Superior temporal gyrus (tissue), 1 donor: ENCODE measurements at regions not wholly inside any gene's neighbourhood (a gene's known extent, or its start where the extent isn't known, plus 50 kb on each side); places are given as distances from the start of the nearest gene placed in this dataset.

Experiments
- DNase-seq: peaks from one replicate; pipeline ENCODE4 v3.0.0-alpha.2; 2016; ENCODE audit errors: extremely low spot score

DNA sequence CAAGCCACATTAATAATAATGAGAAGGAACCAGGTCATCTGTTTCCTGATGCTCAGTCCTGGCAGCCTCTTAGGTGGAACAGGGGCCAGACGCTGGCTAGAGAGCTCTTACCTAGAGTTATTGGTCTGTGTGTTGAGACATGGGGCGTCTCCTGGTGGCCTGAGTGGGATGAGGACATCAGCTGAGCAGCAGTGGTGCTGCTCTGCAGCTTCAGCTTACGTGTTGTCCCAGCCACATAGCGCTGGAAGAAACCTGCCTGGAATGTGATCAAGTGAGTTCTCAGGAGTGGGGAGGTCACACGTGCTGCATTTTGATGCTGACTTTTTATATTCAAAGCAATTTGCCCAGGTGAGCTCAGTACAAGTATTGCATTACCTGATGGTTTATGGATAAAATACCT, 355.4 kb downstream of the CDH26 start:
- DNase-seq = no peak

DNA sequence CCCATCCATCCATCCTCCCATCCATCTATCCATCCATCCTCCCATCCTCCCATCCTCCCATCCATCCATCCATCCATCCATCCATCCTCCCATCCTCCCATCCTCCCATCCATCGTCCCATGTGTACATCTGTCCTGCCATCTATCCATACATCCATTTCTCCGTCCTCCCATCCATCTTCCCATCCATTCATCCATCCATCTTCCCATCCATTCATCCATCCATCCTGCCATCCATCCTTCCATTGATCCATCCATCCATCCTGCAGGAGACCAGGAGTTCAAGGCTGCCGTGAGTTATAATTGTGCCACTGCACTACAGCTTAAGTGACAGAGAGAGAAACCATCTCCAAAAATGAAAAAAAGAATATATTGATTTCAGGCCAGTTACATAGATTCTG, 356.5 kb downstream of the CDH26 start:
- DNase-seq = no peak

DNA sequence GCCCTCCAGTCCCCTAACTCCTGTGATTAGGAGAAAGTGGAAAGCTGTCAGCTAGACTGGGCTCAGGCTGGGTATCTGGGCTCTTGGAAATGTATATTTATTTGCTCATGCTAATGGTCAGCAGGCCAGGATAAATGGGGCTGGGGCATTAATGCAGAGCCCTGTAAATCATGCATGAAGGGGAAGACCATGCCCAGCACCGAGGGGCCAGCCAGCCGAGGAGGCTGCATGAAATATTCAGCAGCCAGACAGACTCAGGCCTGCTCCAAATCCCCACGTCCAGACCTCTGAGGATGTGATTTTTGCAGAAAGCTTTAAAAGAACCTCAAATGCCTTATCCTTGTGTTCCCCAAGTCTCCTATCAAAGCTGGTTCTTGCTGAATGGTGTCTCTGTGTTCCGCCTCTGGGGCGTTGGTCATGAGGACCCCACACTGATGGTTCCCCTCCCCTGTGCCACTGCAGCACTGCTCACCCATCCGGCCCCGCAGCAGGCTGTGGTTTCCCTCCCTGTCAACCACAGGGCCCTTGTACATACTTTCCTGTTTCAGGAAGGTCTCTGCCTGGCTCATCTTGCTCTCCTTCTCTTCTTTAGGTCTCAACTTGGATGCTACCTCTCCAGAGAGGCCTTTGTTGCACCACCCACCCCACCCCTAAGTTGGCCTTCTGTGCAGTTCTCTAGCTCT, 358.4 kb downstream of the CDH26 start:
- DNase-seq = no peak

DNA sequence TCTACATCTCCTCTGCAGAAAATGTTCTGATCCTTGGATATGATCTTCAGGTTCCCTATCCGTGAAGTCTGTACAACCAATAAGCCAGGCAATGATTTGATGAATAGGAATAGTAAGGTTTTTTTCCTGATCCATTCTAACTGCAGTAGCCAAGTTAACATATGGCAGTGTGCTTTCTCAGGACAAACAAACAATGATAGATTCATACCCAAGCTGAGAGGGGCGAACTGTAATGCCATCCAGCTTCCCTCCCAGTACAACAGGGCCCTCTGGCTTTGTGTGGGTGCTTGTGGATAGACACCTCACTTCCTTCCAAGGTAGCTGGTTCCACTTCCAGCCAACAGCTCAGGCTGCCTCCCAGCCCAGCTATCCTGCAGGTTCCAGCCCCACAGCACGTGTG, 359.2 kb downstream of the CDH26 start:
- no peak for DNase-seq

DNA sequence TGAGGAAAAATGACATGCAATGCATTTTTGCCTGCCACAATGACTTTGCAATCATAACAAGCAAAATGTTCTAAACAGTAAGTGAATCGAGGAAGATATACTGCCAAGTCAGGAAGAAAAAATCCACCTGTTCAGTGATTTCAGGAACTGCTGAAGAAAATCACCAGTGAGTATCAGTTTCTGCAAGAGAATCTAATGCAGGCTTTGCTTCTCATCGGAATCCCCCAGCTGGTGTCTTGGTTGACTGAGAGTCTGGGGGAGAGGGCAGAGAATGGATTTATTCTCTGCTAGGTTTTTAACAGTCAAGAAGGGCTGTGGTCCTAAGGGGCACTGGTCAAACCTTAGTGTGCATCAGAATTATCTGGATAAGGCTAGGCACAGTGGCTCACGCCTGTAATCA, 363.4 kb downstream of the CDH26 start:
- DNase-seq = no peak

DNA sequence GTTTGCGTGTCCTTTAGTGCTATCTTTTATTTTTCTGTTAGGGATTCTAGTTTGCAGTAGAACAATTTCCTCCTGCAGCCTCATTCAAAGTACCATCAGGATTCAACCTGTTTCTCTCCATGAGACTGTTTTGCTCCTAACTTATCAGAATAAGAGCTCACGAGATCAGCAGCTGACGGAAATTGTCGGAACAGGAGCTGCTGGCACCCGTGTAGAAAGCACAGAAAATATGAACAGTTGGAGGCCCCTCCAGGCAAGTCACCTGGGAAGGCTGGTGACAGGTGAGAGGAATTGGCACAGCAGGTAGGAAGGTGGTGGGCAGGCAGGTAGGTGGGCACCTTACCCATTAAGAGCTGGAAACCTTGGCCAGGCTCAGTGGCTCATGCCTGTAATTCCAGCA, 368.6 kb downstream of the CDH26 start:
- no peak for DNase-seq

DNA sequence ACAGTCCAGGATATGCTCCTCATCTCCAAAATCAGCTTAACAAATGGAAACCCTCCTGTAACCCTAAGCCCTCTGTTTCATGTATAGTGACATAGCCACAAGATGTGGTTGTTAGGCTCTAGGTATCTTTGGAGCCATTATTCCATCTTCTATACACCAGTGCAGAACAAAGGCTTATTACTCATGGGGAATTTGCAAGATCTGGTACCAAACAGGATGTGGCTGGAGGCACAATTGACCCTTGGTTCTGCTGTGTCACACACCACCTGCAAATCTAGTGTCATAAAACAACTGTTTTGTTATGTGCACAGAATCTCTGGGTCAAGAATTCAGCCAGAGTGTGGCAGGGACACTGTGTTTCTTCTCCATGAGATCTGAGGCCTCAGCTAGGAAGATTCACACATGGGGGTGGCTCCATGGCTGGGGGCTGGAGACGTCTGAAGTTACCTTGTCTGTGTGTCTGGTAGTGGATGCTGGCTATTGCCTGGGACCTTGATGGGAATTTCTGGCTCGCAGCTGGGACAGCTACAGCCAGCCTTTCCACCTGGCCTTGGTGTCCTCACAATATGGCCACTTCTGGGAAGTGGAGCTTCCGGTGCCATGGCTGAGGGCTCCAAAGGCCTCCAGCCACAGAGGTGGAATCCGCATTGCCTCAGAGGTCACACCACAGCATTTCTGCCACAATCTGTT, 369.9 kb downstream of the CDH26 start:
- DNase-seq = no peak

DNA sequence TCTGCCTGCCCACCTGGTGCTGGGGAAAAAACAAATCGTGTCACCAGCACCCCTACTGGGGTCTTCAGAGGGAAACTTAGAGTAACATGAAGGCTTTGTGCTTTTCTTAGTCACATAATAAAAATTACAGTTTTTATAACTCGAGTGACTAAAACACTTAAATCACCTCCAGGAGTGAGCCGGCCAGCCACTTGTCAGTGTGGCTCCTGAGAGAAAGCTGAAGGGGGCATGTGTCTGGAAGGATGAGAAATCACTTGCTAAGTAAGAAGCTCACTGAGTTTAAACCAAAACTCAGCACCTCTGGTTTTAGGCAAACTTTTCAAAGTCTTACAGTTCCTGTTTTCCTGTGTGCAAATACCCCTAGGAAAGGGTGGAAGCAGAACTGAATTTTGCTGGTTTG, 372.2 kb downstream of the CDH26 start:
- DNase-seq = no peak

DNA sequence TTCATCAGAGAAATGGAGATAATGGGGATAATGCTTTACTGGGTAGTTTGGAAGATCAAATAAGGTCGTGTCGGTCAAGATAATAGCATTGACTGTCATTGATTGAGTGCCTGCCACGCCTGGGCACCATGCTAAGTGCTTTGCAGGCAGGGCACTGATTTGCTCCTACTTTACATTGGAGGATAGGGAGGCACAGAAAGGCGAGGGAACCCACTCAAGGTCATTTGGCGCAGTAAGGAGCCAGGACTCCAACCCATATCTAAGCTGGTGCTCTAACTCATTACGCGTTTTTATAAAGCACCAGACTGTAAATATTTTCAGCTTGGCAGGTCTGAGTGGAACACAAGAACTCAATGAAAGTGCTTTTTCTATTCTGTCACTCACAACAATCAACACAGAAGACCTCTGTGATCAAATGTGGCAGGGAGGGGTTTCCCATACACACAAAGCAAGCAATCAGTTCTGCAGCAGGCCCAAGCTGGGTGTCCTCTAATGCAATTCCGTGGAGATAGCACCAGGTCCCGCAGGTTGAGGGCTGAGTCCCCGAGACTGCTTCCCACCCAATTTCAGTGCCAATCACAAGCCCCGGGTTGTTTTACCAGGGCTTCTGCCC, 373.6 kb downstream of the CDH26 start:
- DNase-seq = peak; percentile 82

DNA sequence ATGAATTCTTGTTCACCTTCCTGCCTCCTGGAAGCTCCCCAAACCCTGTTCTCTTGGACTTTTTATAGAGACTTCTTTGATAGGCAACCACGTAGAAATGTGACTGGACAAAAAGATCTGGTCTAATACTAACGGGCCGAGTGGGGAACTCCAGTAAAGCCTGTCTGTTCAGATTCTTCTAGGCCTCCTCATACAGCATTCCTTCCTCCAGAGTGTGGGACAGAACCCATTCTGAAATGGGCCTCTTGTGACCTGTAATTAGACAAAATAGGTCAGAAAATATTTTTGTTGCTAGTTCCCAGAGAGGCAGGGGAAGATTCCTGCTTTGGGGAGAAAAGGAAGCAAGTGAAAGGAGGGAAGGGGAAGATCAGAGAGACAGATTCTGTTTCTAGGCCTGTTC, 374.3 kb downstream of the CDH26 start:
- no peak for DNase-seq

DNA sequence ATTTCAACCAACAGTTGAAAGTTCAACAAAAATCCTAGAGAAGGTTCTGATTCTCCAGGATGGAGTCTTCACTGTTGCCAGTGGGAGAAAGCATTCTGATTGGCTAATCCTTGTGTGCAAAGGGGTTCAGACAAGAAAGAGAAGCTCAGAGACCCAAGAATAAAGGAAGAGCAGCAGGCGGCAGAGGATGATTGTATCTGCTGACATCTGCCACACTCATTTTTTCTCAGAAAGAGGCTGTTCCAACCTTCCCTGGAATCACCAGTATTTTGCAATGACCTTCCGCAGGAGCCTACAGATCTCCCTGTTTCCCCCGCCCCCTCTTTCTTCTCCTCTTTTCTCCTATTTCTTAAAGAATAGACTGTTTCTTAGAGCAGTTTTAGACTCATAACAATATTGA, 376.7 kb downstream of the CDH26 start:
- DNase-seq = no peak

DNA sequence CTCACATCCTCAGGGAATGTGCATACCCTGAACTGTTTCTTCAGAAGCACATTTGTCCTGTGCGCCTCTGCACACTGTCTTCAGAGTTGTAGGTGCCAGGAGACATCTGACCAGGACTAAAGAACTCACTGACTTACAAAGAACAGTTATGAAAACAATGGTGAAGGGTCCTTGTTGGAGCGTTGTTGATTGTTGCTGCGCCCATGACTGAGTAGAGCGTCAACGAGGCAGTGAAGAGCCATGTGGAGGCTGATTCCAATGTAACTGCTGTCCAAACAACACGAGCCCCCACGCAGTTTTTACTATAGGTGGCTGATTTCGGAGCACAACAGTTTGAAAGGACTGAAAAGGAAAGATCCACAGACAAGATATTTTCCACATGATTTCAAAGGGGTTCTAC, 380.3 kb downstream of the CDH26 start:
- DNase-seq = no peak

DNA sequence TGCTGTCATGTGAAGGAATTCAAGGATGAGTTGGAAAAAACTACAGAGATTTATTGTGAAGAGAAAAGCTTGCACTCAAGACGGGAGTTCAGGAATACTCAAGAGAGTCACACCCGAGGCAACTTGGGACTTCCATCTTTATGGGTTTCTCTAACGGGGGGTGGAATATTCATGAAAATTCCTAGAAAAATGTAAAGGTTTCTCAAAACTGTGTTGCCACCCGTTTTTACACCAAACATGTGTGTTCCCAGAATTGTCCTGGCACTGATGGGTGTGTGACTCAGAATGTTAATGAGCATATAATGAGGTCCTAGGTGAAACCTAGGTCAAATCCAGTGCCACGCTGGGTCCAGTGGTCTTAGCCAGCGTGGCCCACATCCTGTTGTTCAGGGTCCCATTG, 381.5 kb downstream of the CDH26 start:
- no peak for DNase-seq

DNA sequence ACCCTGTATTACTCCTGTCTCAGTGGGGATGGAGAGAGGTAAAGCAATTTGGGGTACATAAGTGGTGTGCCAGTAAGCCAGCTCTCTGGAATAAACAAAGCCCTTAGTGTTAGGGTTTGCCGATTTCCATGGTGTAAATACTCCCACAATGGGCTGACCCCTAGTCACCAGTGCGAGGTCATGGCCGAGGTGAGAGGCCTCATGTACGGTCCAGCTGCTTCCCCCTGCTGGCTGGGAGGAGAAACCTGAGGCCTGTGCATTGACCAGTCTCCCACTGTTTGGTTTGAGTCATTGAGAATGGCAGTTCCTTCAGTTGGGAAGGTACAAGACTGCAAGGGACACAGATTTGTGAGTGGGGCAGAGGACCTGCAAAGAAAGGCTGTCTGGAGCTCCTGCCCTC, 382.0 kb downstream of the CDH26 start:
- no peak for DNase-seq

DNA sequence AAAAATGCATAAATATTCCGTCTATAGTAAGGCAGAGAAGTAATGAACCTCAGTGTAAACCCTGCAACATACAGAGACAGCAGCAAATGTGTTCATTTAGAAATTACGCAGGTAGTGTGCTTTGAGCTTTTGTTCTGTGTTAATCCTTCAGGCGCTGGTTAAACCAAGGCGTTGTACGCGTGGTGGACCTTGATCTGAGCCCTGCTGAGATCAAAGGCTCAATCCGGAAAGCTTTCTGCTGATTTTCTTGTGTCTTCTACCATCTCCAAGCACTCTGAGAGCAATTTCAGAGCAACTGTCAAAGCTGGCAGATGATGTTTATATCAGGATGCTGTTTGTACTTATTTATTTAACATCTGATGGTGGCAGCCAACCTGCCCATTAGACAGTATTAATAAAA, 382.8 kb downstream of the CDH26 start:
- DNase-seq = no peak

DNA sequence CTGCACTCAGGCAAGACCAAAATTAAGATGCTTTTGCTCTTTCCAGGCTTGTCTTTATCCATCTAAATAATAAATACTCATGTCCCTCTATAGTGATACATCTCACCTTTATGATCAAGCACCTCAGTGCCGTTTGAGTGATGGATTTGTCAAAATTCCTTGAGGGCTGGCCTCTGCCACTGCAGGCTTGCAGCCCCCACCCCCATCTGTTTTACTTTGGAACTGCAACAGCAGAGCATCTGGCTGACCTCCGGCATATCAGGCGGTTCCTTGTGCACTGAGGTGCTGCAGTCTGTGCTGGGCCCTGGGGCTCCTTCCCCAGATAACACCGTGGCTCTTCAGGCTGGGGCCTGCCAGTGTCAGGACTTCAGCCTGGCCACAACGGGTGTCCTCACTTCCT, 386.9 kb downstream of the CDH26 start:
- DNase-seq = no peak

DNA sequence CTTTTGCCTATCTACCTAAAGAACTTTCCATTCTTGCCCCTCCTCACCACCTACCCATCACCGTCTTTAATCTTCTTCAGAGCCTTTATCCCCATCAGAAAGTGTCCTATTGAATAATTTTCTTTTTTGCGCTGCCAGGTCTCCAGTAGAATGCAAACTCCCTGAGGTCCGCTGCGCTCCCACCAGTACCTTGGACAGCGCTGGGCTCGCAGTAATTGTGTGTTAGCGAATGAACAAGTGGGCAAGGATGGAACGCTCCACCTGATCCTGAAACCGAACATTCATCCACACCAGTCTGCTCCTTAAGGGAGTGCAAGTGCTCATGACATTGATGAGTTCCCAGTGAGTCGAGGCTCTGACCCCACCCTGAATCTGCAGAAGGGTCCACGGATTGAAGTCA, 391.2 kb downstream of the CDH26 start:
- no peak for DNase-seq

DNA sequence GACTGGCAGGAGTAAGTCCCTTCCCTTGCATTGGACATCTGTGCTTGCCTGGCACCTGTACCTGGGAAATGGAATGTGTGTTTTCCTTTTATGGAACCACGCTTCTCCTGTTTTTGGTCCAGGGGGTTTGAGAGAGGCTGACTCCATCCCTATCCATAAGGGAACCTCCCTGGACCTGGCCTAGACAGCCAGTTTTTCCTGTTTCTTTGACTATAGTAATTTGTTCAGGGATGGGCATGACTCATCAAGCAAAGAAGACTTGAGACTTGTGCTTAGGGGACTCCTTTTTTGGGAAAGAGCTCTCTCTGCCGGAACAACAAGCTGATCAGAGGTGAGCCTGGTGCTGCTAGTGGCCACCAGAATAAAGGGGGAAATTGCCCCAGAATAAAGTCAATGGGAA, 393.8 kb downstream of the CDH26 start:
- DNase-seq = no peak

DNA sequence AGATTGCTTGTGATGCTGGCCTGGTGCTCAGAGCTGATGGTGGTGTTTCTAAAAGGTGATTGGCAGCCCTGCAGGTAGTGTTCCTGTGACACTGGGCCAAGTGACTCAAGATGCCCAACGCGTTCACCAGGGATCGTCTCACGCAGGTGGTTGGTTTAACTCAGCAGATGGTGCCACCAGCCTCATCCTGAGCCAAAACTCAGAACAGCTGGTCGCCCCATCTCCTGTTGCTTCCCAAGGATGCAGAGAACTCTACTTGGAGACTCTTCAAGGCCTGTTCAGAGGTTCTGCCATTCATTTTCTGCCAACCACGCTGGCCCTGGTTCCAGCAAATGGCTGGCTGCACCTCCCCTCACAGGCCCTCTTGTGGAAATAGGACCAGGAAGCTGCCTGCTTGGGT, 394.4 kb downstream of the CDH26 start:
- no peak for DNase-seq

DNA sequence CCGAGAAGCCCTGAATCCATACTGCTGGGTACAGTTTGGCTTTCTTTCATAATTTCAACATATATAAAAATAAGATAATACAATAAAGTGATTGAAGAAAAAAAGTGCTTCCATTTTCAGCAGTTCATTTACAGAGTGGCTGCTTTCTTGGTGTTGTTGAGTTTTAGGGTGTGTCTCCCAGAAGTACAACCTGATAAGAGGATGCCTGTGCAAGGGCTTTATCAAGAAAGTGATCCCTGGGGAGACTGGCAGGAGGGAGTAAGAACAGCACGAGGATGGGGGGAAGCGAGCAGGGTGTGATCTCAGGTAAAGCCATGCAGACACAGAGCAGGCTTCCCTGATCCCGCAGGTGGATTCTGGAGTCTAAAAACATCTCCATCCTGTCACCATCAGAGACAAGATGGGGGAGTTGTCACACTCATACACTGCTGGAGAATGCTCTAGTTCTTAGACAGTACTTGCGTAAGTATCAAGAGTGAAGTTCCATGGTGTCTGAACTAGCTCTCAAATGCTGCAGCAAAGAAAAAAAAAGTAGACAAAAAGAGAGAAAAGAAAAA, 395.9 kb downstream of the CDH26 start:
- no peak for DNase-seq

DNA sequence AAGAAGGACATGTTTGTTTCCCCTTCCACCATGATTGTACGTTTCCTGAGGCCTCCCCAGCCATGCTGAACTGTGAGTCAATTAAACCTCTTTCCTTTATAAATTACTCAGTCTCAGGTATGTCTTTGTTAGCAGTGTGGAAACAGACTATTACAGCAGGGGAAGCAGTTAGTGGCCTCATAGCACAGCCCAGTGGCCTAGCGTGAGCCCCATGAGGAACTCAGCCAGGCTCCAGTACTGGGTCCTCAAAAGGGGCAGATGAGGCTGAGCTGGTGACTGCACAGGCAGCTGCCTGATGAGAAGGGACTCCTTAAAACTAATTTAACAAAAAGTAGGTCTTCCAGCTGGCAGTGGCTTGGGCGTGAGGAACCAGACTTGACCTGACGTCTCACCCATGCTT, 399.9 kb downstream of the CDH26 start:
- no peak for DNase-seq

DNA sequence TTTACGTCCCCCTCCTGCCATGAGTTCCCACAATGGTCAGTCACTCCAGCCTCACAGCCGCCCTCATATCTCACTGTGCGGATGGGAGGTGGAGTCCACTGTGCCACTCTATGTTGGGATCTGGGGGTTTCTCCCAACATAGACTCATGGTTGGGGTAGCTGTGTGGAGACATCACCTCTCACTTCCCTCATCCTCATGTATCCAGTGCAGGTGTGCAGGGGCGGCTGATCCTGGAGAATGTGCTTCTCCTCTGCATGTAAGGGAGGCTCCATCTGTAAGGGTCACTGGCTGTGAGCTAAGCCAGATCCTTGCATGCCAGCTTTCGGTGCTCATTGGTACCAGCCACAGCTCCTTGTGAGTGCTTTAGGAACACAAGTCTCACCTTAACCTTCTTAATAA, 400.8 kb downstream of the CDH26 start:
- no peak for DNase-seq

DNA sequence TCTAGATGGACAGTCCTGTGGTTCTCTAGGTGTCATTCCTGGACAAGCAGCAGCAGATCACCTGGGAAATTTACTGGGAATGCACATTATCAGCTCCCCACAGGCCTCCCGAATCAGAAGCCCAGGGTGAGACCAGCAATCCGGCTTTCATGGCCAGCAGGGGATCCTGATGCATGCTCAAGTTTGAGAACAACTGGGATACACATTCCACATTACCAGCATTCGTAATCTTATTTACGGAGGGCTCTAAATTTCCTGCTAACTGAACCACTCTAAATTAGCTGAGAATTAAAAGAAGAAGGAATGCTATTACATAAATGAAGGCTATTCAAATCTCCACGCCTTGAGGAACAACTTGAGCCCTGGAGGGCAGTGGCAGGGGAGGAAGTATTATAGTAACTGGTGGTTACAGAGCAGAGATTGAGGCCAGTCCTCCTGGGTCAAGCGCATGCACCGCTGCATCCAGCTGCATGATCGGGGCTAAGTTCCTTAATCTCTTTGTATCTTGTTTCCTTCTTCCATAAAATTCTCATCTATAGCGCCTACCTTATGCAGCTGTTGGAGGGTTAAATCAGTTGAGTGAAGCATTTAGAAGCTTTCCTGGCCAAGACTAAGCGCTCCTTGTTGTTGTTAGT, 403.7 kb downstream of the CDH26 start:
- DNase-seq = no peak
